ENCODE measurements at regions not wholly inside any gene's neighbourhood (a gene's known extent, or its start where the extent isn't known, plus 50 kb on each side); places are given as distances from the start of the nearest gene placed in this dataset.
"Not testable (repeated sequence)": the region's sequence is repeated elsewhere in the genome, so short reads cannot be mapped to it uniquely, and the experiment has no call there.

GRCh38 chr2:208671886-208672680, 265.5 kb downstream of the PTH2R start:
- H3K27me3 ChIP-seq (ENCODE audit: control insufficient read depth, insufficient read depth, low read length) = no peaks in the 10 kb centered on the region
- H3K79me2 ChIP-seq (ENCODE audit: control insufficient read depth, insufficient read depth, low read length) = no peaks in the 10 kb centered on the region
- no peaks in the 10 kb centered on the region for H3K9me3 ChIP-seq (ENCODE audit: control insufficient read depth, insufficient read depth, low read depth, low read length)
- no peak overlapping the region for H3K4me2 ChIP-seq (ENCODE audit: extremely low read depth, insufficient read depth, low read length)
- no peak overlapping the region for H3K27ac ChIP-seq (ENCODE audit: insufficient read depth, low read length)
- no peak overlapping the region for H3K4me3 ChIP-seq (replicated peaks in 1 of 4; ENCODE audit: control extremely low read depth in 1 of 4, insufficient read depth in 1 of 4, low read depth in 3 of 4, low read length in 4 of 4)
- no peak for DNase-seq (ENCODE audit: low read depth in 2 of 2)
- H2AFZ ChIP-seq (ENCODE audit: low read length) = no peak overlapping the region
- H3K4me1 ChIP-seq (ENCODE audit: control insufficient read depth, extremely low read depth, insufficient read depth, low read length) = no peaks in the 10 kb centered on the region
- no peaks in the 10 kb centered on the region for H4K20me1 ChIP-seq (ENCODE audit: control insufficient read depth, extremely low read depth, insufficient read depth, low read length)
- H3K36me3 ChIP-seq (ENCODE audit: control insufficient read depth, insufficient read depth, low read length) = no peaks in the 10 kb centered on the region
- no peak overlapping the region for H3K9ac ChIP-seq (ENCODE audit: insufficient read depth, low read length)
- no peak for TF ChIP-seq EZH2 (IDR thresholded peaks at IDR 0.05; ENCODE audit: low read length, missing control alignments)
- TF ChIP-seq CTCF (conservative IDR thresholded peaks at IDR 0.05 in 1 of 2, IDR thresholded peaks at IDR 0.05 in 1 of 2; ENCODE audit: low read depth in 1 of 2, low read length in 2 of 2) = no peak

- Histone ChIP-seq H3K9me3 (ENCODE audit: control insufficient read depth, insufficient read depth, low read depth, low read length) (no peaks in the 10 kb centered on the region), H2AFZ (ENCODE audit: low read length) (no peak overlapping the region), H3K79me2 (ENCODE audit: control insufficient read depth, insufficient read depth, low read length) (no peaks in the 10 kb centered on the region), H3K36me3 (ENCODE audit: control insufficient read depth, insufficient read depth, low read length) (no peaks in the 10 kb centered on the region), H4K20me1 (ENCODE audit: control insufficient read depth, extremely low read depth, insufficient read depth, low read length) (no peaks in the 10 kb centered on the region), H3K27ac (ENCODE audit: insufficient read depth, low read length) (no peak overlapping the region), H3K4me3 (replicated peaks in 1 of 4; ENCODE audit: control extremely low read depth in 1 of 4, insufficient read depth in 1 of 4, low read depth in 3 of 4, low read length in 4 of 4) (no peak overlapping the region), H3K9ac (ENCODE audit: insufficient read depth, low read length) (no peak overlapping the region), H3K27me3 (ENCODE audit: control insufficient read depth, insufficient read depth, low read length) (no peaks in the 10 kb centered on the region), H3K4me1 (ENCODE audit: control insufficient read depth, extremely low read depth, insufficient read depth, low read length) (no peaks in the 10 kb centered on the region), H3K4me2 (ENCODE audit: extremely low read depth, insufficient read depth, low read length) (no peak overlapping the region)
- no peak for DNase-seq (ENCODE audit: low read depth in 2 of 2)
- no peak for TF ChIP-seq EZH2 (IDR thresholded peaks at IDR 0.05; ENCODE audit: low read length, missing control alignments)
- TF ChIP-seq CTCF (conservative IDR thresholded peaks at IDR 0.05 in 1 of 2, IDR thresholded peaks at IDR 0.05 in 1 of 2; ENCODE audit: low read depth in 1 of 2, low read length in 2 of 2) = no peak
Observed at GRCh38 chr2:208673631-208674030, 267.0 kb downstream of the PTH2R start.

GRCh38 chr2:208674919-208675318, 268.3 kb downstream of the PTH2R start:
- Histone ChIP-seq H3K27me3 (ENCODE audit: control insufficient read depth, insufficient read depth, low read length) (no peaks in the 10 kb centered on the region), H3K4me1 (ENCODE audit: control insufficient read depth, extremely low read depth, insufficient read depth, low read length) (no peaks in the 10 kb centered on the region), H3K4me3 (replicated peaks in 1 of 4; ENCODE audit: control extremely low read depth in 1 of 4, insufficient read depth in 1 of 4, low read depth in 3 of 4, low read length in 4 of 4) (no peak overlapping the region), H3K9me3 (ENCODE audit: control insufficient read depth, insufficient read depth, low read depth, low read length) (no peaks in the 10 kb centered on the region), H3K27ac (ENCODE audit: insufficient read depth, low read length) (no peak overlapping the region), H3K79me2 (ENCODE audit: control insufficient read depth, insufficient read depth, low read length) (no peaks in the 10 kb centered on the region), H3K36me3 (ENCODE audit: control insufficient read depth, insufficient read depth, low read length) (no peaks in the 10 kb centered on the region), H3K4me2 (ENCODE audit: extremely low read depth, insufficient read depth, low read length) (no peak overlapping the region), H3K9ac (ENCODE audit: insufficient read depth, low read length) (no peak overlapping the region), H2AFZ (ENCODE audit: low read length) (no peak overlapping the region), H4K20me1 (ENCODE audit: control insufficient read depth, extremely low read depth, insufficient read depth, low read length) (no peaks in the 10 kb centered on the region)
- DNase-seq (ENCODE audit: low read depth in 2 of 2) = no peak
- TF ChIP-seq EZH2 (IDR thresholded peaks at IDR 0.05; ENCODE audit: low read length, missing control alignments) (no peak), CTCF (conservative IDR thresholded peaks at IDR 0.05 in 1 of 2, IDR thresholded peaks at IDR 0.05 in 1 of 2; ENCODE audit: low read depth in 1 of 2, low read length in 2 of 2) (no peak)

- H3K27me3 ChIP-seq (ENCODE audit: control insufficient read depth, insufficient read depth, low read length); H3K9me3 ChIP-seq (ENCODE audit: control insufficient read depth, insufficient read depth, low read depth, low read length): not testable (repeated sequence)
Observed at GRCh38 chr2:208685929-208686328, 279.3 kb downstream of the PTH2R start.

More at GRCh38 chr2:208685929-208686328, 279.3 kb downstream of the PTH2R start:
- not testable (repeated sequence) for H3K36me3 ChIP-seq (ENCODE audit: control insufficient read depth, insufficient read depth, low read length); H3K4me3 ChIP-seq (replicated peaks in 1 of 4; ENCODE audit: control extremely low read depth in 1 of 4, insufficient read depth in 1 of 4, low read depth in 3 of 4, low read length in 4 of 4); DNase-seq (ENCODE audit: low read depth in 2 of 2); H3K9ac ChIP-seq (ENCODE audit: insufficient read depth, low read length); H4K20me1 ChIP-seq (ENCODE audit: control insufficient read depth, extremely low read depth, insufficient read depth, low read length); H2AFZ ChIP-seq (ENCODE audit: low read length); H3K27ac ChIP-seq (ENCODE audit: insufficient read depth, low read length); H3K79me2 ChIP-seq (ENCODE audit: control insufficient read depth, insufficient read depth, low read length); H3K4me1 ChIP-seq (ENCODE audit: control insufficient read depth, extremely low read depth, insufficient read depth, low read length); H3K4me2 ChIP-seq (ENCODE audit: extremely low read depth, insufficient read depth, low read length)
